Astrocyte of the spinal cord (primary cell): ENCODE measurements at regions not wholly inside any gene's neighbourhood (a gene's known extent, or its start where the extent isn't known, plus 50 kb on each side); places are given as distances from the start of the nearest gene placed in this dataset.
"Not testable (repeated sequence)": the region's sequence is repeated elsewhere in the genome, so short reads cannot be mapped to it uniquely, and the experiment has no call there.

Experiments
- DNase-seq: peaks from one replicate; pipeline ENCODE4 v3.0.0; 2011; ENCODE audit warnings: low read depth, low spot score
- H3K4me3 ChIP-seq: 2 replicates; pipeline ENCODE4 v1.5.1; 2011; ENCODE audit warnings: low read depth, mild to moderate bottlenecking, low read length, moderate library complexity
- in situ Hi-C: cut with HindIII; loops from 2 replicates; pipeline ENCODE4 v1.10.0; 2017; ENCODE audit warnings: low sequenced_read_pairs
- TF ChIP-seq, protein P1 (sequence below): IDR thresholded peaks from 2 replicates; pipeline ENCODE4 v1.5.1; 2012; ENCODE audit warnings: low read depth, mild to moderate bottlenecking, low read length, inconsistent platforms

DNA sequence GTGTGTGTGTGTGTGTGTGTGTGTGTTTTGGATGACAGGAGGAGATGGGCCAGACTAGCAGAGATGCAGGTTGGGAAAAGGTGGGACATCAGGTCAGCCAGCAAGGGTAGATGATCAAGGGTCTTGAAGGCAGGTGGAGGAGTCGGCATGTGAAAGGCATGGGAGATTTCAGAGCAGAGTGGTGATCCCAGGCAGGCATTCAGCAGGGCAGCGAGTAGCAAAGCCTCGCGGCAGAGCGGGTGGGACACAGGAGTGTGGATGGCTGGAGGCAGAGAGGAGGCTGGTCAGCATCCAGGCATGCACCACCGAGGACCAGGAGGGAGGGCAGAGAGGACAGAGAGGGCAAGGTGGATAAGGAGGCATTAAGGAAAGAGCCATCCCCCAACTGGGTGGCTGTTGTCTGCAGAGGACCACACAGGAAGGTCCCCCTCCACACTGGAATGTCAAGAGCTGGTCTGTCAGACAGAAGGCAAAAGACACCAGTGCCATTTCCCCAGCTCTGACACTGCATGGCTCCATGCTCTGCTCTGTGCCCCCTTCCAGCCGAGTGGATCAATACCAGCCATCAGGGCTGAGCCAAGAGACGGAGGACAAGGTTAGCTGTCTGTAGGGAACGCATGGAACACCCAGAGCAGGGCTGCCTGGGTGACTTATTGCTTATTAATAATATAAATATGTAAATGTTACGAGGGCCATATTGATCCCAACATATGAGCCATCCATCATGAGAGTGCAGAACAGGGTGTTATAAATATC lies 74.8 kb upstream of the RPL38 start:
- DNase-seq, result no peak
- in situ Hi-C loops, result no loop called here
- H3K4me3 ChIP-seq, result no peak overlapping the region
- TF ChIP-seq, protein P1, sequence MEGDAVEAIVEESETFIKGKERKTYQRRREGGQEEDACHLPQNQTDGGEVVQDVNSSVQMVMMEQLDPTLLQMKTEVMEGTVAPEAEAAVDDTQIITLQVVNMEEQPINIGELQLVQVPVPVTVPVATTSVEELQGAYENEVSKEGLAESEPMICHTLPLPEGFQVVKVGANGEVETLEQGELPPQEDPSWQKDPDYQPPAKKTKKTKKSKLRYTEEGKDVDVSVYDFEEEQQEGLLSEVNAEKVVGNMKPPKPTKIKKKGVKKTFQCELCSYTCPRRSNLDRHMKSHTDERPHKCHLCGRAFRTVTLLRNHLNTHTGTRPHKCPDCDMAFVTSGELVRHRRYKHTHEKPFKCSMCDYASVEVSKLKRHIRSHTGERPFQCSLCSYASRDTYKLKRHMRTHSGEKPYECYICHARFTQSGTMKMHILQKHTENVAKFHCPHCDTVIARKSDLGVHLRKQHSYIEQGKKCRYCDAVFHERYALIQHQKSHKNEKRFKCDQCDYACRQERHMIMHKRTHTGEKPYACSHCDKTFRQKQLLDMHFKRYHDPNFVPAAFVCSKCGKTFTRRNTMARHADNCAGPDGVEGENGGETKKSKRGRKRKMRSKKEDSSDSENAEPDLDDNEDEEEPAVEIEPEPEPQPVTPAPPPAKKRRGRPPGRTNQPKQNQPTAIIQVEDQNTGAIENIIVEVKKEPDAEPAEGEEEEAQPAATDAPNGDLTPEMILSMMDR, result no peak

DNA sequence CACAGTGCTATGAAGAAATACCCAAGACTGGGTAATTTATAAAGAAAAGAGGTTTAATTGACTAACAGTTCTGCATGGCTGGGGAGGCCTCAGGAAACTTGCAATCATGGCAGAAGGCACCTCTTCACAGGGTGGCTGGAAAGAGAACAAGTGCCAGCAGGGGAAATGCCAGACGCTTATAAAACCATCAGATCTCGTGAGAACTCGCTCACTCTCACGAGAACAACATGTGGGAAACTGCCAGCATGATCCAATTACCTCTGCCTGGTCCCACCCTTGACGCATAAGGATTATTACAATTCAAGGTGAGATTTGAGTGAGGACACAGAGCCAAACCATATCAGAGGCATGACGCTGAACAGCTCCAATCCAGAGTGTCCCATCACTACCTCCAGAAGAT lies 73.7 kb upstream of the RPL38 start:
- DNase-seq, H3K4me3 ChIP-seq, in situ Hi-C loops: not testable (repeated sequence)

DNA sequence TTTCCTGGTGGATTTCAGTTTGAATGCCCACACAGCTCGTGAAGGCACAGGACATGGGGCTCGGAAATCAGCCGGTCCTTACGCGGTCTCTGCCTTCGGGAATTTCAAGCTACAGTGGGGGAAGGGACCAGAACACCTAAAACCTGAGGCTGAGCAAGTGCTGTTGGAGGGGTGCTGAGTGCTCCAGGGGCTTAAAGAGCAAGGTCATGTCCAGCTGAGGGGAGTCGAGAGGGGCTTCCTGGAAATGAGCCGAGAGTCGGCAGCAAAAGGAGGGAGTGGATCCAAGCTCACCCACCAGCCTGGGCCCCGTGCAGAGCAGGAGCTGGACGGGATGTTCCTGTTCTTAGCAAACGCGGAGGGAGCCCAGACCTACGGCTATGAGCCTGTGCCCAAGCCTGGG lies 73.2 kb upstream of the RPL38 start:
- TF ChIP-seq, protein P1, result no peak
- in situ Hi-C loops, result no loop called here
- DNase-seq, result no peak
- H3K4me3 ChIP-seq, result no peak overlapping the region

DNA sequence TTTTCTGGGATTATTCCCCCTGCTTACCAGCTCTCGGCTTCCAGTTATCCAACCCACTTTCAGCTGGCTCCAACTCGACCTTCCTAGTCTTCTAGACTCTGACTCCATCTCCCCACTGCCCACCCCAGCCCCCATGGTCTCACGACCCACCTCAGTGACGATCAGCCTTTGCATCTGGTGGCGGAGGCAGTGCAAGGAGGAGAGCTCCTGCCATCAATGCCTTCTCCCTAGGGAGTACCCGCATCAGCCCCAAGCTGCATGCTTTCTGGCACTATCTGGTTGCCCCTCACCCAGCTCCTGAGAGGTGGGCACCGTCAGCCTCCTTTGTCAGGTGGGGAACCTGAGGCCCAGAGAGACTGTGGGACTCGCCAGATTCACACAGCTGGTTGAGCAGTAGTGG lies 72.6 kb upstream of the RPL38 start:
- H3K4me3 ChIP-seq, result no peak overlapping the region
- in situ Hi-C loops, result no loop called here
- DNase-seq, result no peak
- TF ChIP-seq, protein P1, result no peak

DNA sequence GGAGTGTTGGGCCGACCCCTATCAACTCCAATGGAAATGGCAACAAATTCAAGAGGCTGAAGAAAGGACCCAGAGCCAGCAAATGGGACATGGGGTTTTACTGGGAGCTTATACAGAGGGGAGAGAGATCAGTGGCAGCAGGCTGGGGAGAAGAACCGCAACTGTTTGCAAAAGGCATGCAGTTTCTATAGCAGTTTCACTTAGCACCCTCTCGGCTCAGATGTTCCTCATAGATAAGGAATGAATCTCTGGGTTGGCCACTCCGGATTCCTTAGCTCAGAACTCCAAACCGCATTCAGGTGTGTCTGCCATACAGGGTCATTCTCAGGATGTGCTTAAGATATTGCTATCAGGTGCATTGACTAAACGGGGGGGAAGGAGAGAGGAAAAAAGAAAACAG lies 71.1 kb upstream of the RPL38 start:
- no peak overlapping the region for H3K4me3 ChIP-seq
- in situ Hi-C loops, result no loop called here
- no peak for DNase-seq
- TF ChIP-seq, protein P1, result no peak

DNA sequence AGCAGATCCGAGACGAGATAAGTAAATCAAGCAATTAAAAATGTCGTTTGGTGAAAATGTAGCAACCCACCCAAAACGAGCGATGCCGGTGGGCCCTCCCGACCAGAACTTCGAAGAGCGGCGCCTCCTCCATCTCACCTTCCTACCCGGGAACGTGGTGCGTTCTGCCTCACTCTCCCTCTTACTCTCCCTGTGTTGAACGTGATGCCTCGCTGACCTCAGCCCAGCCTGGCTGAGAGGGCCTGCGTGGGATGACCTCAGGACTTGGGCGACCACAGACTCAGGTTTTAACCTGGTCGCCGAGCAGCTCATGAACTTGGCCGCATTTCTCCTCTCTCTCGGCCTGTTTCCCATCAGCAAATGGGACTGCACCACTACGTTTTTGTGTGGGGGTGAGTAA lies 69.7 kb upstream of the RPL38 start:
- in situ Hi-C loops, result no loop called here
- TF ChIP-seq, protein P1, result no peak
- no peak overlapping the region for H3K4me3 ChIP-seq
- DNase-seq, result no peak

DNA sequence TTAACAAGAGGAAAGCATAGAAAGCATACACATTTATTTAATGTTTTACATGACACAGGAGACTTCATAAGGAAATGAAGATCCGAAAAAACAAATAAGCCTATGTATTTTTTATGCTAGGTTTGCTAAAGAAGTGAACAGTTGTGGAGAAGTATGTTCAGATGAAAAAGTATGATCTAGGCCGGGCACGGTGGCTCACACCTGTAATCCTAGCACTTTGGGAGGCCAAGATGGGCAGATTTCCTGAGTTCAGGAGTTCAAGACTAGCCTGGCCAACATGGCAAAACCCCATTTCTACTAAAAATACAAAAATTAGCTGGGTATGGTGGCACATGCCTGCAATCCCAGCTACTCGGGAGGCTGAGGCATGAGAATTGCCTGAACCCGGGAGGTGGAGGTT lies 69.2 kb upstream of the RPL38 start:
- DNase-seq, in situ Hi-C loops: not testable (repeated sequence)

DNA sequence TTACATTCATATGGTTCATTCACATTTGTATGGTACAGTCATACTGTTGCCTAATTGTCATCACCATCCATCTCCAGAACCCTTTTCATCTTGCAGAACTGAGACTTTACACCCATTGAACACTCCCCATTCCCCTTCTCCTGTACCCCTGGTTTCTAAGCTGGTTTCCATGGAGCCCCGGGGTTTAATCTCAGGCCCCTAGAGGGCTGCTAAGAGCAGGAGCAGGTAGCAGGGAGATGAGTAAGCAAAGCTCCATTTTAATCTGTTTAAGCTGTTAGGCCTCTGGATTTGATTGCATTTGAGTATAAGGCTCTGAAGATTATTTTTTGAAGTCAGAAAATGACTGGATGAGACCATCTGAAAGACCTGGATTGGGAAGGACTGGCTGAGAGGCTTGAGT lies 68.5 kb upstream of the RPL38 start:
- no peak for DNase-seq
- in situ Hi-C loops, result no loop called here
- TF ChIP-seq, protein P1, result no peak

More for the DNA sequence above, 69.2 kb upstream of the RPL38 start:
- not testable (repeated sequence) for H3K4me3 ChIP-seq

More for the DNA sequence above, 68.5 kb upstream of the RPL38 start:
- no peak overlapping the region for H3K4me3 ChIP-seq
